ENCODE measurements at regions not wholly inside any gene's neighbourhood (a gene's known extent, or its start where the extent isn't known, plus 50 kb on each side); places are given as distances from the start of the nearest gene placed in this dataset.

DNA sequence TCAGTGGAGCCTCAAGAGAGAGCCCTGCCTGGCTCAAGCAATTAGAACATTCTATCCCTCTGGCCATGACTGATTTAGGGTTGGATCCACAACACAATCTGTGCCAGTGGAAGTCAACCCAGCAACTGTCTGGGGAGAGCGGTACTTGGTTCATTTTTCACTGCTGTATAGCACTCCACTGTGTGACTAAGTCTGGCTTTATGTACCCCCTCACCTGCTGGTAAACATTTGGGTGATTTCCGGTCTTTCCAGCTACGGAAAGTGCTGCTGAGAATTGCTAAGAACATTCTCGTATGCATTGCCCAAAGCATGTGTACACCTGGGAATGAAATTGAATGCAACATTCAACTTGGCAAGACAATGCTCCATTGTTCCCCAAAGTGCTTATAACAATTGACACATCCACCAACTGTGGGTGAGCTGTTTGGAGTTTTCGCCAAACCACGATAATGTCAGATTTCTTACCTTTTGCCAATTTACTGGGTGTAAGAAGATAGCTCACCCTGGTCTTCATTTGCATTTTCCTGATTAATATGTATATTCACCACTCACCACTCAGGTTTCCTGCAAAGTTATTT is 63.5 kb upstream of the MED9 start:
- H3K9me3 ChIP-seq (ENCODE audit: low read length): no peaks in the 10 kb centered on the region
- DNase-seq: no peak
- CTCF ChIA-PET: interaction anchor here (1.1 kb wide), 1 partner anchor 58 kb away, joined by 3 read pairs; no protein-coding TSS in a partner anchor
- POLR2A ChIA-PET: no interaction called here
- peaks cover 14% of the 10 kb centered on the region for H3K4me1 ChIP-seq (ENCODE audit: insufficient read depth, low read length)
- H3K27me3 ChIP-seq (ENCODE audit: insufficient read depth, low read length, poor library complexity, severe bottlenecking): peaks cover 5% of the 10 kb centered on the region
- Mint-ChIP-seq H3K4me1 (peaks cover 17 to 31% (median 24%) of the 10 kb centered on the region in 3 donors), H3K27me3 (peaks cover 2 to 11% of the 10 kb centered on the region in 2 donors), H3K9me3 (no peaks in the 10 kb centered on the region), H3K36me3 (peaks cover 0 to 3% (median 0%) of the 10 kb centered on the region in 3 donors), H3K4me3 (no peak overlapping the region), H3K27ac (no peak overlapping the region)
- H3K36me3 ChIP-seq (ENCODE audit: insufficient read depth, low read length): no peaks in the 10 kb centered on the region
- H3K4me3 ChIP-seq (ENCODE audit: low read length): no peak overlapping the region
- H3K27ac ChIP-seq (ENCODE audit: low read depth, low read length): no peak overlapping the region

GRCh38 chr17:17413821-17414220 is 63.0 kb upstream of the MED9 start:
- Histone ChIP-seq H3K27ac (ENCODE audit: low read depth, low read length) (no peak overlapping the region), H3K36me3 (ENCODE audit: insufficient read depth, low read length) (no peaks in the 10 kb centered on the region), H3K9me3 (ENCODE audit: low read length) (no peaks in the 10 kb centered on the region), H3K4me1 (ENCODE audit: insufficient read depth, low read length) (peaks cover 14% of the 10 kb centered on the region), H3K4me3 (ENCODE audit: low read length) (no peak overlapping the region), H3K27me3 (ENCODE audit: insufficient read depth, low read length, poor library complexity, severe bottlenecking) (peaks cover 5% of the 10 kb centered on the region)
- CTCF ChIA-PET: interaction anchor here (1.1 kb wide), 1 partner anchor 58 kb away, joined by 3 read pairs; no protein-coding TSS in a partner anchor
- H3K36me3 Mint-ChIP-seq: peaks cover 0 to 3% (median 0%) of the 10 kb centered on the region in 3 donors
- H3K9me3 Mint-ChIP-seq: no peaks in the 10 kb centered on the region
- H3K27me3 Mint-ChIP-seq: peaks cover 2 to 11% of the 10 kb centered on the region in 2 donors
- no peak overlapping the region for H3K4me3 Mint-ChIP-seq
- no peak for DNase-seq
- H3K4me1 Mint-ChIP-seq: peaks cover 15 to 26% (median 19%) of the 10 kb centered on the region in 3 donors
- POLR2A ChIA-PET: no interaction called here
- H3K27ac Mint-ChIP-seq: peak overlapping the region in 1 of 8 donors; percentile 58

DNA sequence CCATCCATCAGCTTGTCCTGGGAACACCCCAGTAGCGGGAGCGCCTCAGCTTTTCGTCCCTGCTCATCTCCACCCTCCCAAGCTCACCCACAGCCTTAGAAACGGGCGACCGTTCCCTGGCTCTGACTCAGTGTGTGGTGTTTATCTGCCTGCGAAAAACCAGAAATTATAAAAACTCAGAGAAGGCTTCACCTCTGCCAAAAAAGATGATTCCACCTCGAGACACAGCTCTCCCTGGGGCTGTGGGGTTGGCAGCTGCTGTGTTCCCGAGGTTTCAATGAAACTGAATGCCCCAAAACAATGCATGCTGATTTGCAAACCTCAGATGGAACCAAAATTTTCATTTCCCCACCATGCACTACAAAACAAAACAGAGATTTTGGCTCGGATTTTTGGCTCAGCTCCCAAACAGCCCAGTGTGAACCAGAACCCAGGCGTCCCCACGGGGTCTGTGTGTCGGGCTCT is 62.4 kb upstream of the MED9 start:
- Histone ChIP-seq H3K27me3 (ENCODE audit: insufficient read depth, low read length, poor library complexity, severe bottlenecking) (peaks cover 5% of the 10 kb centered on the region), H3K4me1 (ENCODE audit: insufficient read depth, low read length) (peaks cover 14% of the 10 kb centered on the region), H3K9me3 (ENCODE audit: low read length) (no peaks in the 10 kb centered on the region), H3K4me3 (ENCODE audit: low read length) (no peak overlapping the region), H3K27ac (ENCODE audit: low read depth, low read length) (no peak overlapping the region), H3K36me3 (ENCODE audit: insufficient read depth, low read length) (no peaks in the 10 kb centered on the region)
- Mint-ChIP-seq H3K4me1 (peaks cover 15 to 23% (median 16%) of the 10 kb centered on the region in 3 donors), H3K27ac (peak overlapping the region in 1 of 8 donors; percentile 54), H3K27me3 (peaks cover 2 to 11% of the 10 kb centered on the region in 2 donors), H3K9me3 (no peaks in the 10 kb centered on the region), H3K4me3 (no peak overlapping the region), H3K36me3 (peaks cover 0 to 3% (median 0%) of the 10 kb centered on the region in 3 donors)
- no peak for DNase-seq
- ChIA-PET CTCF (interaction anchor here (1.1 kb wide), 1 partner anchor 59 kb away, joined by 3 read pairs; no protein-coding TSS in a partner anchor), POLR2A (no interaction called here)

DNA sequence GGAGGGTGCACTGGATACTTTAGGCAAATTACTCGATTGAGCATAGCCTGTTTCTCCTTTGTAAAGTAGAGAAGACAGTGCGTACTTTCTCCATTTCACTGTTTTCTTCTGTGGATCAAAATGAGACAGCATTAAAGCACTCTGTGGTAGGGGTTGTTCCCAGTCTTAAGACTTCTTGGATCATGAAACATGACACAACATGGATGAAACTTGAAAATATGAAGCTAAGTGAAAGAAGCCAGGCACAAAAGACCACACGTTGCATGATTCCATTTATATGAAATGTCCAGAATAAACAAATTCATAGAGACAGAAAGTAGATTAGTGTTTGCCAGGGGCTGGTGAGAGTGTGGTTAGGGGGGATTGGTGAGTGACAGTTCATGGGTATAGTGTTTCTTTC is 61.8 kb upstream of the MED9 start:
- H3K4me3 ChIP-seq (ENCODE audit: low read length): no peak overlapping the region
- H3K36me3 Mint-ChIP-seq: peaks cover 0 to 4% (median 0%) of the 10 kb centered on the region in 3 donors
- H3K4me3 Mint-ChIP-seq: no peak overlapping the region
- H3K36me3 ChIP-seq (ENCODE audit: insufficient read depth, low read length): no peaks in the 10 kb centered on the region
- no peaks in the 10 kb centered on the region for H3K9me3 ChIP-seq (ENCODE audit: low read length)
- no peak overlapping the region for H3K27ac Mint-ChIP-seq
- H3K4me1 ChIP-seq (ENCODE audit: insufficient read depth, low read length): peaks cover 14% of the 10 kb centered on the region
- H3K9me3 Mint-ChIP-seq: no peaks in the 10 kb centered on the region
- DNase-seq: no peak
- POLR2A ChIA-PET: no interaction called here
- no peak overlapping the region for H3K27ac ChIP-seq (ENCODE audit: low read depth, low read length)
- CTCF ChIA-PET: interaction anchor here (0.9 kb wide), 1 partner anchor 23 kb away, joined by 3 read pairs; no protein-coding TSS in a partner anchor
- H3K27me3 Mint-ChIP-seq: peaks cover 2 to 12% of the 10 kb centered on the region in 2 donors
- peaks cover 5% of the 10 kb centered on the region for H3K27me3 ChIP-seq (ENCODE audit: insufficient read depth, low read length, poor library complexity, severe bottlenecking)
- peaks cover 15 to 22% (median 16%) of the 10 kb centered on the region in 3 donors for H3K4me1 Mint-ChIP-seq

- H3K27me3 Mint-ChIP-seq: peaks cover 2 to 14% of the 10 kb centered on the region in 2 donors
- POLR2A ChIA-PET: no interaction called here
- peak overlapping the region in 1 of 8 donors; percentile 17 for H3K27ac Mint-ChIP-seq
- H3K36me3 Mint-ChIP-seq: peaks cover 0 to 3% (median 0%) of the 10 kb centered on the region in 3 donors
- Histone ChIP-seq H3K36me3 (ENCODE audit: insufficient read depth, low read length) (no peaks in the 10 kb centered on the region), H3K27ac (ENCODE audit: low read depth, low read length) (no peak overlapping the region), H3K9me3 (ENCODE audit: low read length) (no peaks in the 10 kb centered on the region), H3K4me1 (ENCODE audit: insufficient read depth, low read length) (peaks cover 14% of the 10 kb centered on the region), H3K27me3 (ENCODE audit: insufficient read depth, low read length, poor library complexity, severe bottlenecking) (peaks cover 5% of the 10 kb centered on the region), H3K4me3 (ENCODE audit: low read length) (no peak overlapping the region)
- CTCF ChIA-PET: interaction anchor here (0.6 to 1.5 kb wide), 4 partner anchors 19 to 81 kb away, joined by 3 to 6 read pairs (median 3); no protein-coding TSS in a partner anchor
- peak in 2 of 5 donors; percentile 22 to 25 for DNase-seq
- H3K9me3 Mint-ChIP-seq: no peaks in the 10 kb centered on the region
- H3K4me1 Mint-ChIP-seq: peaks cover 15 to 21% (median 16%) of the 10 kb centered on the region in 3 donors
- peak overlapping the region in 1 of 7 donors; percentile 28 for H3K4me3 Mint-ChIP-seq
Observed at GRCh38 chr17:17416007-17416399, 60.8 kb upstream of the MED9 start.

- Mint-ChIP-seq H3K27me3 (peaks cover 2 to 11% of the 10 kb centered on the region in 2 donors), H3K9me3 (no peaks in the 10 kb centered on the region), H3K36me3 (peaks cover 0 to 3% (median 0%) of the 10 kb centered on the region in 3 donors), H3K4me1 (peaks cover 15 to 21% (median 16%) of the 10 kb centered on the region in 3 donors), H3K4me3 (no peak overlapping the region), H3K27ac (peak overlapping the region in 4 of 8 donors; percentile 36 to 66 (median 46))
- H3K4me1 ChIP-seq (ENCODE audit: insufficient read depth, low read length): peaks cover 14% of the 10 kb centered on the region
- H3K27me3 ChIP-seq (ENCODE audit: insufficient read depth, low read length, poor library complexity, severe bottlenecking): peaks cover 5% of the 10 kb centered on the region
- H3K4me3 ChIP-seq (ENCODE audit: low read length): no peak overlapping the region
- no peaks in the 10 kb centered on the region for H3K36me3 ChIP-seq (ENCODE audit: insufficient read depth, low read length)
- ChIA-PET CTCF (interaction anchor here (0.6 to 1.5 kb wide), 4 partner anchors 20 to 80 kb away, joined by 3 to 6 read pairs (median 4); no protein-coding TSS in a partner anchor), POLR2A (no interaction called here)
- DNase-seq: no peak
- no peaks in the 10 kb centered on the region for H3K9me3 ChIP-seq (ENCODE audit: low read length)
- H3K27ac ChIP-seq (ENCODE audit: low read depth, low read length): no peak overlapping the region
Observed at GRCh38 chr17:17416400-17417360, 60.1 kb upstream of the MED9 start.

DNA sequence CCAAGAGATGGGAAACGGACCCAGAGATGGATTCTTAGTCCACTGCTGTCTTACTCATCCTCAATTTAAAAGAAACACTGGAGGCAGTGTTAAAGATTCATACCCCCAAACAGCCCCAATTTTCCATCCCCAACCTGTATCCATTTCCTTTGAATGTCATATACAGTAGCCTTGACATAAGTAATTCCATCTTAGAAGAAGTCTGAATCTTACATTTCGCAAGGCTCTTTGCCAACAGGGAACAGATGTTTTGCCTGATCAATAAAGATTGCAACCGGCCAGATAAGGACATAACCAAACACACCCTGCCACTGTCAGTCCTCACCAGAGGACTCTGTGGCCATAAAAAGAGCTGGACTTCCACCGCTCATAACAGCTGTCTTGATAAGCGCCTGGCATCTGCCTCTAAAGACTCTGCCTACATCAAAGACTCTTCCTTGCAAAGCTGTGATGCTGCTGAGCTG is 59.0 kb upstream of the MED9 start:
- POLR2A ChIA-PET: no interaction called here
- CTCF ChIA-PET: interaction anchor here (1.3 kb wide), 1 partner anchor 62 kb away, joined by 4 read pairs; no protein-coding TSS in a partner anchor
- H3K4me3 ChIP-seq (ENCODE audit: low read length): no peak overlapping the region
- peaks cover 2 to 10% of the 10 kb centered on the region in 2 donors for H3K27me3 Mint-ChIP-seq
- no peak overlapping the region for H3K4me3 Mint-ChIP-seq
- H3K4me1 Mint-ChIP-seq: peaks cover 15 to 21% (median 16%) of the 10 kb centered on the region in 3 donors
- H3K36me3 Mint-ChIP-seq: peaks cover 0 to 3% (median 3%) of the 10 kb centered on the region in 3 donors
- H3K27ac Mint-ChIP-seq: peak overlapping the region in 1 of 8 donors; percentile 29
- no peaks in the 10 kb centered on the region for H3K36me3 ChIP-seq (ENCODE audit: insufficient read depth, low read length)
- H3K27me3 ChIP-seq (ENCODE audit: insufficient read depth, low read length, poor library complexity, severe bottlenecking): peaks cover 5% of the 10 kb centered on the region
- H3K9me3 ChIP-seq (ENCODE audit: low read length): no peaks in the 10 kb centered on the region
- H3K4me1 ChIP-seq (ENCODE audit: insufficient read depth, low read length): peaks cover 14% of the 10 kb centered on the region
- H3K27ac ChIP-seq (ENCODE audit: low read depth, low read length): no peak overlapping the region
- H3K9me3 Mint-ChIP-seq: no peaks in the 10 kb centered on the region
- DNase-seq: no peak

All from CD8-positive, alpha-beta memory T cell (primary cell).